Lower lobe of right lung (tissue), 2 donors: ENCODE measurements at regions not wholly inside any gene's neighbourhood (a gene's known extent, or its start where the extent isn't known, plus 50 kb on each side); places are given as distances from the start of the nearest gene placed in this dataset.

Experiments
- ATAC-seq, 2 donors: fragments of 200-7000 bp; cut with Tn5 transposase; one replicate each; pipeline ENCODE4 v1.9.1; 2020 to 2022; ENCODE audit warnings: mild to moderate bottlenecking in 2 of 2, moderate library complexity in 2 of 2
- DNase-seq: peaks from one replicate; pipeline ENCODE4 v3.0.0-alpha.2; 2020
- H3K27ac ChIP-seq: fragments of 200-600 bp; one replicate; pipeline ENCODE4 v1.8.0; 2022
- H3K27me3 ChIP-seq: fragments of 200-600 bp; one replicate; pipeline ENCODE4 v1.8.0; 2022; ENCODE audit warnings: low read depth
- H3K36me3 ChIP-seq: fragments of 200-600 bp; one replicate; pipeline ENCODE4 v1.8.0; 2022; ENCODE audit warnings: mild to moderate bottlenecking
- H3K4me1 ChIP-seq: fragments of 200-600 bp; one replicate; pipeline ENCODE4 v1.8.0; 2022
- H3K4me3 ChIP-seq: fragments of 200-600 bp; one replicate; pipeline ENCODE4 v1.8.0; 2022; ENCODE audit warnings: mild to moderate bottlenecking
- H3K9me3 ChIP-seq: fragments of 200-600 bp; one replicate; pipeline ENCODE4 v1.8.0; 2022
- CTCF ChIP-seq: fragments of 200-600 bp; IDR thresholded peaks from one replicate; pipeline ENCODE4 v1.8.0; 2022; ENCODE audit warnings: antibody characterized with exemption, mild to moderate bottlenecking
- intact Hi-C: fragments of 100-400 bp; cut with DNase I; formaldehyde crosslinking; loops from one replicate; pipeline ENCODE4 v1.11.0; 2022
- donor health status: DM: no; HTN: yes; CAD: no; lungs with severe emphysema.

GRCh38 chr3:24715171-24715792, 220.6 kb upstream of the THRB start:
- Histone ChIP-seq H3K27me3 (no peaks in the 10 kb centered on the region), H3K9me3 (no peaks in the 10 kb centered on the region), H3K4me3 (no peak overlapping the region), H3K36me3 (no peaks in the 10 kb centered on the region), H3K4me1 (no peaks in the 10 kb centered on the region), H3K27ac (no peak overlapping the region)
- DNase-seq: no peak
- ATAC-seq: no peak
- TF ChIP-seq CTCF: no peak
- intact Hi-C loops: no loop called here

- Histone ChIP-seq H3K4me3 (no peak overlapping the region), H3K27me3 (no peaks in the 10 kb centered on the region), H3K4me1 (no peaks in the 10 kb centered on the region), H3K27ac (no peak overlapping the region), H3K36me3 (no peaks in the 10 kb centered on the region), H3K9me3 (no peaks in the 10 kb centered on the region)
- intact Hi-C loops: no loop called here
- DNase-seq (no peak), ATAC-seq (no peak)
- TF ChIP-seq CTCF: no peak
Observed at GRCh38 chr3:24722087-24722486, 227.4 kb upstream of the THRB start.

GRCh38 chr3:24725514-24726255, 231.0 kb upstream of the THRB start:
- Histone ChIP-seq H3K27me3 (no peaks in the 10 kb centered on the region), H3K36me3 (no peaks in the 10 kb centered on the region), H3K9me3 (no peaks in the 10 kb centered on the region), H3K4me1 (no peaks in the 10 kb centered on the region), H3K27ac (no peak overlapping the region), H3K4me3 (no peak overlapping the region)
- intact Hi-C loops: no loop called here
- no peak for DNase-seq
- no peak for TF ChIP-seq CTCF
- ATAC-seq: no peak

- TF ChIP-seq CTCF: no peak
- ATAC-seq: no peak
Observed at GRCh38 chr3:24726423-24726822, 231.8 kb upstream of the THRB start.

GRCh38 chr3:24730173-24730572, 235.5 kb upstream of the THRB start:
- Histone ChIP-seq H3K27ac (no peak overlapping the region), H3K36me3 (no peaks in the 10 kb centered on the region)
- ATAC-seq: no peak

More at GRCh38 chr3:24726423-24726822, 231.8 kb upstream of the THRB start:
- Histone ChIP-seq H3K27ac (no peak overlapping the region), H3K36me3 (no peaks in the 10 kb centered on the region), H3K27me3 (no peaks in the 10 kb centered on the region), H3K9me3 (no peaks in the 10 kb centered on the region), H3K4me3 (no peak overlapping the region), H3K4me1 (no peaks in the 10 kb centered on the region)
- intact Hi-C loops: no loop called here
- no peak for DNase-seq

More at GRCh38 chr3:24730173-24730572, 235.5 kb upstream of the THRB start:
- DNase-seq: no peak
- intact Hi-C loops: no loop called here
- H3K27me3 ChIP-seq: no peaks in the 10 kb centered on the region
- no peaks in the 10 kb centered on the region for H3K9me3 ChIP-seq
- no peak overlapping the region for H3K4me3 ChIP-seq
- H3K4me1 ChIP-seq: no peaks in the 10 kb centered on the region
- no peak for TF ChIP-seq CTCF
